PC-3 (cell line): ENCODE measurements at regions not wholly inside any gene's neighbourhood (a gene's known extent, or its start where the extent isn't known, plus 50 kb on each side); places are given as distances from the start of the nearest gene placed in this dataset.

Source experiments
- ATAC-seq: fragments of 200-7000 bp; cut with Tn5 transposase; 2 replicates; pipeline ENCODE4 v1.9.1; 2020; ENCODE audit warnings: mild to moderate bottlenecking, moderate library complexity
- BruUV-seq: library from RNA; stranded (reverse); fragments of 400-500 nt; replicated peaks from 2 replicates; lab custom pipeline; 2021; lab: Mats Ljungman, UMichigan
- CTCF ChIA-PET: fragments of 300-600 bp; sonication (Branson Sonifier 250); formaldehyde crosslinking; loops from one replicate; lab custom pipeline; 2022; ENCODE audit warnings: antibody characterized with exemption; lab: Charles Lee
- POLR2A ChIA-PET: fragments of 300-600 bp; sonication (Branson Sonifier 250); formaldehyde crosslinking; loops from one replicate; lab custom pipeline; 2022; ENCODE audit warnings: antibody characterized with exemption; ENCODE audit not compliant: unreplicated experiment; lab: Charles Lee
- DNase-seq: peaks from one replicate; pipeline ENCODE4 v3.0.0-alpha.2; 2015
- H2AFZ ChIP-seq: fragments of 300-600 bp; sonication (generic); 2 replicates; pipeline ENCODE4 v1.6.0; 2016; ENCODE audit warnings: antibody characterized with exemption, low read length
- H3F3A ChIP-seq: fragments of 300-600 bp; sonication (generic); one replicate; pipeline ENCODE4 v1.6.0; 2017; ENCODE audit warnings: antibody characterized with exemption, low read length, control low read depth, mild to moderate bottlenecking; ENCODE audit not compliant: unreplicated experiment
- H3K27ac ChIP-seq: fragments of 300-600 bp; sonication (generic); 2 replicates; pipeline ENCODE4 v1.5.1; 2016; ENCODE audit warnings: mild to moderate bottlenecking, low read length
- H3K27me3 ChIP-seq: fragments of 300-600 bp; sonication (generic); 2 replicates; pipeline ENCODE4 v1.6.1; 2016; ENCODE audit warnings: low read length, mixed read lengths
- H3K36me3 ChIP-seq: fragments of 300-600 bp; sonication (generic); 2 replicates; pipeline ENCODE4 v1.6.1; 2016; ENCODE audit warnings: low read depth, mixed run types, low read length, mixed read lengths
- H3K4me1 ChIP-seq: fragments of 300-600 bp; sonication (generic); 2 replicates; pipeline ENCODE4 v1.5.1; 2016; ENCODE audit warnings: low read length; ENCODE audit not compliant: insufficient read depth
- H3K4me2 ChIP-seq: fragments of 300-600 bp; sonication (generic); 2 replicates; pipeline ENCODE4 v1.6.0; 2016; ENCODE audit warnings: low read length
- H3K4me3 ChIP-seq: fragments of 300-600 bp; sonication (generic); 2 replicates; pipeline ENCODE4 v1.5.1; 2016; ENCODE audit warnings: mild to moderate bottlenecking, low read length, mixed read lengths
- H3K79me2 ChIP-seq: fragments of 300-600 bp; sonication (generic); 2 replicates; pipeline ENCODE4 v1.6.1; 2017; ENCODE audit warnings: low read length, mixed read lengths
- H3K9ac ChIP-seq: fragments of 300-600 bp; sonication (generic); 2 replicates; pipeline ENCODE4 v1.6.0; 2016; ENCODE audit warnings: mild to moderate bottlenecking, low read length
- H3K9me2 ChIP-seq: fragments of 300-600 bp; sonication (generic); replicated peaks from 2 replicates; pipeline ENCODE4 v1.6.1; 2016; ENCODE audit warnings: mixed run types, low read length, mixed read lengths
- H3K9me3 ChIP-seq: fragments of 300-600 bp; sonication (generic); 2 replicates; pipeline ENCODE4 v1.6.1; 2016; ENCODE audit warnings: low read length, mixed read lengths
- H4K20me1 ChIP-seq: fragments of 300-600 bp; sonication (generic); 2 replicates; pipeline ENCODE4 v1.6.1; 2016; ENCODE audit warnings: low read length, mixed read lengths
- EZH2 ChIP-seq: fragments of 300-600 bp; sonication (generic); IDR thresholded peaks from one replicate; pipeline ENCODE4 v1.6.1; 2017; ENCODE audit warnings: antibody characterized with exemption, mild to moderate bottlenecking, low read length; ENCODE audit not compliant: unreplicated experiment
- EZH2phosphoT487 ChIP-seq: fragments of 300-600 bp; sonication (generic); IDR thresholded peaks from 2 replicates; pipeline ENCODE4 v1.6.1; 2018; ENCODE audit warnings: mild to moderate bottlenecking, antibody characterized with exemption, low read length, borderline replicate concordance
- intact Hi-C: fragments of 100-400 bp; cut with micrococcal nuclease; formaldehyde crosslinking; loops from 2 replicates; pipeline ENCODE4 v1.9.0; 2023
- TF ChIP-seq, protein P1 (sequence below): fragments of 300-600 bp; sonication (generic); conservative IDR thresholded peaks from 2 replicates; pipeline ENCODE4 v1.5.1; 2017; ENCODE audit warnings: antibody characterized with exemption, low read depth, mild to moderate bottlenecking, low read length

DNA sequence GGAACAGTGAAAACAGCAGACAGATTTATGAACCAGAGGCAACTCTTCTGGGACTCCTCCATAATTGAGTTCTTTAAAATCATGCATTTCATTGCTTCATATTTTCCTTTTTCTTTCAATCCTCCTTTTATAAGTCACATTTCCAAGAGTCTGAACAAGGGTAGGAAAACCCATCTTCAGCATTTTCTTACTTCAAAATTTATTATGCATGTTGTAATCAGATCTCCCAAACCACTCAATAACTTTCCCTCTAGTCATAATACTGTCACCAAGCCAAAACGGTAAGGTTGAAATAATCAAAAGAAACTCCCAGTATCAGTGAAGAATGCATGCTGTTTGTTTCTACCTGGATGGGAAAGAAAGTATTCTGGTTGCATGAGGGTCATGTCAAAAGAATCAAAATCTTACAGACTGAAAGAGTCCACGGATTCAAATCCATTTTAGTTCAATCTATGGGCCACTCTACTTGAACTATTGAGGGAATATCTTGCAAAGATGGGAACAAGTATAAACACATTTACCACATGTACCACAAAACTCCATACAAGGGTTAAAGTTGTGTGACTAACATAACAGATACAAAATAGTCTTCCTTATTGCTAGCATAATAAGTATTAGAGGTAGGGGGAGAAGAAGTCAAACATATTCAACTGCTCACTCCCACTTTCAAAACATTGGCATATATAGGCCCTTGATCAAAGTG lies 797.3 kb downstream of the MAT2B start:
- H3K9me2 ChIP-seq, result no peaks in the 10 kb centered on the region
- no peaks in the 10 kb centered on the region for H3K36me3 ChIP-seq
- CTCF ChIA-PET, result no interaction called here
- POLR2A ChIA-PET, result no interaction called here
- DNase-seq (peak; percentile 25), ATAC-seq (no peak)
- H3K9ac ChIP-seq, result no peak overlapping the region
- BruUV-seq, result no TSS peak
- intact Hi-C loops, result no loop called here
- no peaks in the 10 kb centered on the region for H3F3A ChIP-seq
- no peaks in the 10 kb centered on the region for H3K79me2 ChIP-seq
- TF ChIP-seq EZH2phosphoT487 (no peak), EZH2 (no peak)
- TF ChIP-seq, protein P1, sequence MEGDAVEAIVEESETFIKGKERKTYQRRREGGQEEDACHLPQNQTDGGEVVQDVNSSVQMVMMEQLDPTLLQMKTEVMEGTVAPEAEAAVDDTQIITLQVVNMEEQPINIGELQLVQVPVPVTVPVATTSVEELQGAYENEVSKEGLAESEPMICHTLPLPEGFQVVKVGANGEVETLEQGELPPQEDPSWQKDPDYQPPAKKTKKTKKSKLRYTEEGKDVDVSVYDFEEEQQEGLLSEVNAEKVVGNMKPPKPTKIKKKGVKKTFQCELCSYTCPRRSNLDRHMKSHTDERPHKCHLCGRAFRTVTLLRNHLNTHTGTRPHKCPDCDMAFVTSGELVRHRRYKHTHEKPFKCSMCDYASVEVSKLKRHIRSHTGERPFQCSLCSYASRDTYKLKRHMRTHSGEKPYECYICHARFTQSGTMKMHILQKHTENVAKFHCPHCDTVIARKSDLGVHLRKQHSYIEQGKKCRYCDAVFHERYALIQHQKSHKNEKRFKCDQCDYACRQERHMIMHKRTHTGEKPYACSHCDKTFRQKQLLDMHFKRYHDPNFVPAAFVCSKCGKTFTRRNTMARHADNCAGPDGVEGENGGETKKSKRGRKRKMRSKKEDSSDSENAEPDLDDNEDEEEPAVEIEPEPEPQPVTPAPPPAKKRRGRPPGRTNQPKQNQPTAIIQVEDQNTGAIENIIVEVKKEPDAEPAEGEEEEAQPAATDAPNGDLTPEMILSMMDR, result no peak
- H3K27me3 ChIP-seq, result no peaks in the 10 kb centered on the region
- no peak overlapping the region for H2AFZ ChIP-seq
- H3K4me2 ChIP-seq, result no peak overlapping the region
- no peaks in the 10 kb centered on the region for H3K4me1 ChIP-seq
- no peaks in the 10 kb centered on the region for H3K9me3 ChIP-seq
- no peaks in the 10 kb centered on the region for H4K20me1 ChIP-seq
- H3K27ac ChIP-seq, result no peak overlapping the region
- no peak overlapping the region for H3K4me3 ChIP-seq

DNA sequence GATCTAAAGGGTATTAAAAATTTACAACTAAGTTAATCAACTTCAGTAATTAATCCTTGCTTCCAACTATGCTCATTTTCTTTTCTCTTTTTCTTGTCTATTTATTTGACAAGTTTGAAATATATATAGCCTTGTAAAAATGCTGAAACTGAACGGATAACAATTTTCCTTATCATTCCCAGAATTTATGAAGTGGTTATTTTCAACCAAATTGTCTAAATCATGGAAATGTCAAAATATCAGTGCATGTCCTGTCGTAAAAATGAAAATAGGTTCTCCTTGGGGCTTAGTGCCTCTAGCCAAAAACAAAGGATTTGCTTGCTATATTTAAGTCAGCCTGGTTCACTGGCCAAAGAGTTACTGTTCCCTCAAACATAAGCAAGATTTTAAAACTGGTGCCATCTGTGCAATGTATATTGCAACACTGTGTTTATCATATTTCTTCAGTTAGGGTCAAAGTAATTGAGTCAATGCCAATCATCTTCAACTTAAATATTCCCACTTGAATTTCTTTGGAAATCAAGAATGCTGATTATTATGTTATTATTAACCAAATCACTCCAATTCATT lies 798.3 kb downstream of the MAT2B start:
- H3F3A ChIP-seq, result no peaks in the 10 kb centered on the region
- H2AFZ ChIP-seq, result no peak overlapping the region
- TF ChIP-seq, protein P1, result no peak
- TF ChIP-seq EZH2 (no peak), EZH2phosphoT487 (no peak)
- no peak for ATAC-seq
- H3K4me3 ChIP-seq, result no peak overlapping the region
- BruUV-seq, result no TSS peak
- no peak for DNase-seq
- intact Hi-C loops, result no loop called here
- H3K9me3 ChIP-seq, result no peaks in the 10 kb centered on the region
- H3K9ac ChIP-seq, result no peak overlapping the region
- no peaks in the 10 kb centered on the region for H3K4me1 ChIP-seq
- H3K36me3 ChIP-seq, result no peaks in the 10 kb centered on the region
- no peak overlapping the region for H3K27ac ChIP-seq
- H3K9me2 ChIP-seq, result no peaks in the 10 kb centered on the region
- POLR2A ChIA-PET, result no interaction called here
- no peaks in the 10 kb centered on the region for H3K27me3 ChIP-seq
- CTCF ChIA-PET, result no interaction called here
- H3K4me2 ChIP-seq, result no peak overlapping the region
- no peaks in the 10 kb centered on the region for H3K79me2 ChIP-seq
- no peaks in the 10 kb centered on the region for H4K20me1 ChIP-seq

DNA sequence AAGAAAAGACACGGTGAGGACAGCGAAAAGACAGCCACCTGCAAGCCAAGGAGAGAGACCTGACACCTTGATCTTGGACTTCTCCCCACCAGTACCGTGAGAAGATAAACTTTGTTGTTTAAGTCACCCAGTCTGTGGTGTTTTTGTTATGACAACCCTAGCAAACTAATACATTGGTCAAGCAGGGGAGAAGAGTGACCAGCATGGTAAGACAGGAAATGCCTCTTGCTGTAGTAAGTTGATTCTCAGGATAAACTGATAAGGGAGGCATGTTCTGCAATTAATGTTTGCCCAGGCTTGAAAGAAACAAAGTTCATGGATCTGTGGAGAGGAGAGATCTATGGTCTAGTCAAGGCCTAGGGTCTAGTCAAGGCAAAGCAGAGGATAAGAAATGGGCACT lies 801.2 kb downstream of the MAT2B start:
- no TSS peak for BruUV-seq
- intact Hi-C loops, result no loop called here
- H3K36me3 ChIP-seq, result no peaks in the 10 kb centered on the region

More for the DNA sequence above, 801.2 kb downstream of the MAT2B start:
- Histone ChIP-seq H3K27ac (no peak overlapping the region), H4K20me1 (no peaks in the 10 kb centered on the region), H3K4me2 (no peak overlapping the region), H3K9me2 (no peaks in the 10 kb centered on the region), H2AFZ (no peak overlapping the region), H3K4me3 (no peak overlapping the region), H3K27me3 (no peaks in the 10 kb centered on the region), H3K9me3 (no peaks in the 10 kb centered on the region), H3F3A (no peaks in the 10 kb centered on the region), H3K4me1 (no peaks in the 10 kb centered on the region), H3K9ac (no peak overlapping the region), H3K79me2 (no peaks in the 10 kb centered on the region)
- ChIA-PET POLR2A (no interaction called here), CTCF (no interaction called here)
- TF ChIP-seq EZH2 (no peak), EZH2phosphoT487 (no peak)
- TF ChIP-seq, protein P1, result no peak
- ATAC-seq, result no peak
- no peak for DNase-seq
